Esophagus muscularis mucosa (tissue), 4 donors: ENCODE measurements at regions not wholly inside any gene's neighbourhood (a gene's known extent, or its start where the extent isn't known, plus 50 kb on each side); places are given as distances from the start of the nearest gene placed in this dataset.

Source experiments
- EP300 ChIP-seq: sonication (generic); formaldehyde crosslinking; IDR thresholded peaks from one replicate; pipeline ENCODE4 v1.6.1; 2017; ENCODE audit warnings: antibody characterized with exemption
- POLR2A ChIP-seq: fragments of 450-650 bp; IDR thresholded peaks from one replicate; pipeline ENCODE4 v1.6.1; 2017; ENCODE audit warnings: antibody characterized with exemption, moderate library complexity, mild to moderate bottlenecking, low read depth
- POLR2AphosphoS5 ChIP-seq, 2 donors: sonication (generic); formaldehyde crosslinking; IDR thresholded peaks; one replicate each; pipeline ENCODE4 v1.6.1; 2017; ENCODE audit warnings: antibody characterized with exemption in 2 of 2
- TF ChIP-seq, protein P1 (sequence below), 3 experiments: fragments of 200-600 bp in 2 of 3; fragments of 450-650 bp in 1 of 3; sonication (generic) in 2 of 3; IDR thresholded peaks; one replicate each; pipeline ENCODE4 v1.5.1; 2017 to 2019; ENCODE audit warnings: antibody characterized with exemption in 3 of 3, mild to moderate bottlenecking in 2 of 3, moderate library complexity in 1 of 3

DNA sequence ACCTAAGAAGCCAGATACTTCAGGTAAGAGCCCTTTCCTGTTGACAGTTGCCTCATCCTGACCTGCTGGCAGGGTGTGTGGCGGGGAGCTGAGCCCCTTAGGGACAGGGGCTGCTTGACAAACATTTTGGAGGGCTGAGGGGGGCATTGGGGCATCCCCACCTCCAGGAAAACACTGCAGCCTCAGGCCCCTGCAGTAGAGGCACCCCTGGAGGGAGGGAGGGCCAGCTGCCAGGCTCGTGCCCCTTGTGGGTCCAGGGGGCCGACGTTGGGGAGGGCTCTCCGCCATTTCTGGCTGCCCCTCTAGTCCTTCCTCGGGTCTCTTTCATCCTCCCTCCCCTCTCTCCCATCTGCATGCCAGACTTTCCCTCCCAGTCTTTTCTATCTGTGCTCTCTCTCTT, 177.3 kb downstream of the RPS24 start:
- TF ChIP-seq POLR2AphosphoS5 (IDR thresholded peaks at IDR 0.05) (no peak), POLR2A (no peak), EP300 (no peak)
- TF ChIP-seq, protein P1, sequence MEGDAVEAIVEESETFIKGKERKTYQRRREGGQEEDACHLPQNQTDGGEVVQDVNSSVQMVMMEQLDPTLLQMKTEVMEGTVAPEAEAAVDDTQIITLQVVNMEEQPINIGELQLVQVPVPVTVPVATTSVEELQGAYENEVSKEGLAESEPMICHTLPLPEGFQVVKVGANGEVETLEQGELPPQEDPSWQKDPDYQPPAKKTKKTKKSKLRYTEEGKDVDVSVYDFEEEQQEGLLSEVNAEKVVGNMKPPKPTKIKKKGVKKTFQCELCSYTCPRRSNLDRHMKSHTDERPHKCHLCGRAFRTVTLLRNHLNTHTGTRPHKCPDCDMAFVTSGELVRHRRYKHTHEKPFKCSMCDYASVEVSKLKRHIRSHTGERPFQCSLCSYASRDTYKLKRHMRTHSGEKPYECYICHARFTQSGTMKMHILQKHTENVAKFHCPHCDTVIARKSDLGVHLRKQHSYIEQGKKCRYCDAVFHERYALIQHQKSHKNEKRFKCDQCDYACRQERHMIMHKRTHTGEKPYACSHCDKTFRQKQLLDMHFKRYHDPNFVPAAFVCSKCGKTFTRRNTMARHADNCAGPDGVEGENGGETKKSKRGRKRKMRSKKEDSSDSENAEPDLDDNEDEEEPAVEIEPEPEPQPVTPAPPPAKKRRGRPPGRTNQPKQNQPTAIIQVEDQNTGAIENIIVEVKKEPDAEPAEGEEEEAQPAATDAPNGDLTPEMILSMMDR (IDR thresholded peaks at IDR 0.05), result no peak
